ENCODE measurements at regions not wholly inside any gene's neighbourhood (a gene's known extent, or its start where the extent isn't known, plus 50 kb on each side); places are given as distances from the start of the nearest gene placed in this dataset.

GRCh38 chr9:118891213-118891612, 478.0 kb downstream of the BRINP1 start (continued):
- TF ChIP-seq ZNF462 (CRISPR knock-in tag; IDR thresholded peaks at IDR 0.05) (no peak), JUNB (IDR thresholded peaks at IDR 0.05; ENCODE audit: unreplicated experiment) (no peak), EZH2phosphoT487 (IDR thresholded peaks at IDR 0.05; ENCODE audit: unreplicated experiment) (no peak)

- Histone ChIP-seq H3F3A (replicated peaks; ENCODE audit: low read depth) (no peaks in the 10 kb centered on the region), H3K27ac (ENCODE audit: low read depth) (no peak overlapping the region), H3K36me3 (ENCODE audit: insufficient read depth) (no peaks in the 10 kb centered on the region), H3K4me3 (no peak overlapping the region), H3K79me2 (replicated peaks; ENCODE audit: insufficient read depth) (no peaks in the 10 kb centered on the region), H3K27me3 (ENCODE audit: insufficient read depth) (no peaks in the 10 kb centered on the region), H3K4me2 (no peak overlapping the region), H4K20me1 (replicated peaks; ENCODE audit: insufficient read depth) (no peaks in the 10 kb centered on the region), H3K9me2 (ENCODE audit: insufficient read depth) (no peaks in the 10 kb centered on the region), H2AFZ (no peak overlapping the region), H3K4me1 (ENCODE audit: insufficient read depth) (0 out of 2 replicates have a peak, but pooled peaks cover under 1% of the 10 kb centered on the region)
- no peaks in the 10 kb centered on the region for H3K9me3 Mint-ChIP-seq
- no peak overlapping the region for H3K4me3 Mint-ChIP-seq
- H3K27ac Mint-ChIP-seq = no peak overlapping the region
- H3K4me1 Mint-ChIP-seq = no peaks in the 10 kb centered on the region; the same call in 2 of the 3 replicates
- H3K27me3 Mint-ChIP-seq (ENCODE audit: insufficient read depth, low read depth, poor library complexity) = no peaks in the 10 kb centered on the region
- TF ChIP-seq STAT1 (IDR thresholded peaks at IDR 0.05; ENCODE audit: unreplicated experiment) = no peak
- no peak for TF ChIP-seq ETS1 (IDR thresholded peaks at IDR 0.05)
- no peak for TF ChIP-seq REST (IDR thresholded peaks at IDR 0.05; ENCODE audit: unreplicated experiment)
- TF ChIP-seq EZH2 (IDR thresholded peaks at IDR 0.05; ENCODE audit: low read depth, unreplicated experiment) = no peak
- ATAC-seq (no peak), DNase-seq (ENCODE audit: low spot score) (no peak)
- no peaks in the 10 kb centered on the region for H3K36me3 Mint-ChIP-seq (ENCODE audit: low read depth)
Observed at GRCh38 chr9:118896324-118897000, 472.8 kb downstream of the BRINP1 start.

All from GM23338 (cell line).